Globus pallidus (tissue), 1 donor: ENCODE measurements at regions not wholly inside any gene's neighbourhood (a gene's known extent, or its start where the extent isn't known, plus 50 kb on each side); places are given as distances from the start of the nearest gene placed in this dataset.

Experiments used
- DNase-seq: peaks from one replicate; pipeline ENCODE4 v3.0.0-alpha.2; 2015; ENCODE audit warnings: low spot score

DNA sequence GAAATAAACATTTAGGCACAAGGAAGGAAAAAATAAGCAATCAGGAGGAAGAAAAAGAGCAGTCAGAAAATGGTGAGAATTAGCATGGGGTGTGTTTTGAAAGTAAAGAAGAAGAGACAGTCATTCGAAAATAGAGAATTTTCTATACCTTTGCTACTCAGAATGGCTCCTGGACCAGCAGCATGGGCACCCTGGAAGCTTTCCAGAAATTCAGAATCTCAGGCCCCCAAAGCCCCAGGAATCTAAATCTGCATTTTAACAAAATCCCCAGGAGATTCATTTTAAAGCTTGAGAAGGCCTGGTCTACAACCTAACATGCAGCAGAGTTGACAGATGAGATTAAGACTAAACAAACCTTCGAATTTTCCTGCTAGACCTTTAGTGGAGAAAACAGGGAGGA, 131.2 kb upstream of the HDAC9 start:
- DNase-seq, result no peak

DNA sequence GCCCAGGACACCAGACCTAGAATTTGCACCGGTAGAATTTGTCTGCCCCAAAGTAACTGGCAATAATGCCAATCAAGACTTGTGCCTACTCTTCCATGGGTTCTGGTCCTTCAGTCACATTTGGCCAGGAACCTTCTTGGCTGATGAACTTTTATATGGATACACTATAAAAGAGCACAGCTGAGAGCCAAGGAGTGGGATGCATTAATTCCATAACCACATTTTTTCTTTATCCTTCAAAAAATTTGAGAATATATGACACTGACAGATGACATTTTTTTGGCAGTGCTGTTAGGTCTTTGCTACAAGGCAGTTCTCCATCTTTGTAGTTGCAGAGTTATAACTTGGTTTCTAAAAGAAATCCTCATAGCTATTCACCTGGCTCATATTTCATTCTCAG, 129.2 kb upstream of the HDAC9 start:
- no peak for DNase-seq

- DNase-seq, result no peak
Observed at GRCh38 chr7:18369011-18369410, 126.5 kb upstream of the HDAC9 start.

DNA sequence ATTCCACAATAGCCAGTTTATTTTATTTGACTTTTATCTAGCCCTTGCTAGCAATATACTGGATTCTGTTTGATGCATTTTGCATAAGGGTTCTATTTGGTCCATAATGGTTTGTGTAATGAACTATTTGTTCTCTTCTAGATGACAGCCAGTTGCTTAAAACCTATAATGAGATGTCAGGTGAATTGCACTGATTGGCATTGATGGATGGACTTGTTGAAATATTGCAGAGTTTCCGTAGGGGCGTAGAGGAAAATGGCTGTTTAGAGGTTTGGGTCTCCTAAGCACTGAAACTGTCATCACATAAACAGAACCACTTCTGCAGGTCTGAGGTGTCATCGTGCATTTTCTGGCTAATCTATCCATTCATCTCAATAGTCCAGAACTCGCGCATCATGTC, 124.9 kb upstream of the HDAC9 start:
- no peak for DNase-seq

DNA sequence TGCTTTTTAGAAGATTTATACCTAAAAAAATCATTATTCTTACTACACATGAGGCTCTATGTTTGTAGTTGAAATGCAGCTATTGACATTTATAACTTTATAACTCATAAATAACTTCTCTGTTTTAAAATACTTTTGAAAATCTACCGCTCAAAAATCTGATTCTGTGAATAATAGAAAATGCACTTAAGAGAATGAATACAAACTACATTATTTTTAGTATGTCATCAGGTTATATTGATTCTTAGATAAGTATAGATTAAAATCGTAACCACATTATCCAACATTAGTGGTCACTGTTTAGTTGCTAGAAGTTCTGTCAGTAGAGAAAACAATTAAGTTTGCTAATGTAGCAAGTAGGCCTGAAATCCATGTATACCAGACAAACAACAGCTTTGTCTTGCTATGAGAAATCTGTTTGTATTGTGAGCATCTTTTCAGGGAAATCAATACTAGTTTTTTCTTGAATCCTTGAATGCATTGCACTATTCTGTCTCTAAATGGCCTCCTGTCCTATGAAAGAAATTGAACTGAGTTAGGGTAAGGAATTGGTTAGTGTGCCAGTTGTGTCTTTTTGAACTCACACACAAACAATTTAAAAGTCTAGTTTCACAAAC, 116.5 kb upstream of the HDAC9 start:
- DNase-seq, result no peak

DNA sequence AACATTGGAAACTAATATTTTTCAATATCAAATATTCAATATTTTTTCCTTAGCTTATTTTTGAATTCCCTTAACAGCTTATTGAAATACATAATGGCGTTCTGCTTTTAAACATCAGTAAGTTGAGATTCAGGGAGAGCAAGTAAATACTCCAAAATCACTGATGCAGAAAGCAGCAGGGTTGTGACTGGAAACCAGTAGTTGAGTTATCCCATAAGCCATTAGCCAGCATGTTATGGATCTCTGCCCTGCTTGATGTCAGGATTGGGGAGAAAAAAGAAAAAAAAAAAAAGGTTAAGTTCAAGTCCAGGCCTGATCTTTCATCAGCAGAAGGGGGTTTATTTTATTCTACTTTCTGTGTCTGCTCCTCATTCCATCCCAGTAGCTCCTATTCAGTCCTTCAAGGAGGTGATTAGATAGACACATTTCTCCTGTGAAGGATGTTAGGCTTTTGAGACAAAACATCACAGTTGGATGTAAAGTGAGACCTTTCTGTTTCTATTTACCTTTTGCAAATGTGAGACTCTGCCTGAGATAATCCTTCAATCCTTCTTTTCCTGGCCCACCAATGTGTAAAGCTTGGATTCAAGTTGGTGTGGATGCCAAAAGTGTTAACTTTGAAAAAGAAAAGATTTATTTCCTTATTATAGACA, 110.9 kb upstream of the HDAC9 start:
- no peak for DNase-seq

GRCh38 chr7:18386607-18387006, 108.9 kb upstream of the HDAC9 start:
- DNase-seq, result no peak

DNA sequence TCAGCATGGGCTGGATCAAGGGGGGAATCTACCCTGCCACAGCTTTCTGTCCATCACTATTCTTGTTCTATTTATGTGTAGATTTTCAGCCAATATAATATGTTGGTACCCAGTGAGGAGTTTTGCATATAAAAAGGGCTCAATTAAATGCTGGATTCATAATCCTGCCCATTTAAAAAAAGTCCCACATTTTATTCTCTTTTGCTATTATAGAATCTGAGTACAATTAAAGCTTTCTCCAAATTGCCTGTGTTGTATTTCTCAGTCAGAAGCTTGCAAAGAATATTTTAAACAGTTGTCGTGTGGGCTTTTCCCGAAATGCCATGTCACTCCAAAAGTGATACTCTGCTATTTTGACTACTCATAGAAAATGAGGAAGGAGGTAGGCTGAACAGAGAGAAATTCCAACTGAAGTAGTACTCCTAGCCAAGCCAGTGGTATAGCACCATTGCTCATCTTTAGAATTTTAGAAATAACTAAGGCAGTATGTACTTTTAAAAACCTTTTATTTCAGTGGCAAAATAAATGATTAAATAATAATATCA, 108.3 kb upstream of the HDAC9 start:
- no peak for DNase-seq

DNA sequence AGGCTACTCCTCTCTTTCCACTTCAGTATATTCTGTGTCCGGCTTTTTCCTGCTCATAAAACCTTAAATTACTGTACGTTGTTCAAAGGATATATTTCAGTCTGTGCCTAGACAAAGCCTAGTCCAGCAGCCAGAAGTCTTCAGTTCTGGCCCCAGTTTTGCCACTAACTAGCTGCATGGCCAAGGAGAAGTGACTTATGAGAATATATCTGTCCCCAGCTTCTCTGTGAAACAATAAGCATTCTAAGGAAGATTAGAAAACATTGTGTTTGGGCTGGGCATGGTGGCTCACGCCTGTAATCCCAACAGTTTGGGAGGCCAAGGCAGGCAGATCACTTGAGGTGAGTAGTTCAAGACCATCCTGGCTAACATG, 105.0 kb upstream of the HDAC9 start:
- DNase-seq, result no peak

- DNase-seq, result no peak
Observed at GRCh38 chr7:18393465-18394118, 102.0 kb upstream of the HDAC9 start.

- DNase-seq, result no peak
Observed at GRCh38 chr7:18395868-18396267, 99.7 kb upstream of the HDAC9 start.

- DNase-seq, result no peak
Observed at GRCh38 chr7:18396953-18397352, 98.6 kb upstream of the HDAC9 start.

GRCh38 chr7:18399436-18400235, 95.9 kb upstream of the HDAC9 start:
- no peak for DNase-seq

- DNase-seq, result no peak
Observed at GRCh38 chr7:18400275-18400674, 95.3 kb upstream of the HDAC9 start.

GRCh38 chr7:18400726-18401125, 94.8 kb upstream of the HDAC9 start:
- no peak for DNase-seq

- DNase-seq, result no peak
Observed at GRCh38 chr7:18401757-18402156, 93.8 kb upstream of the HDAC9 start.

GRCh38 chr7:18402488-18403183, 92.9 kb upstream of the HDAC9 start:
- no peak for DNase-seq

GRCh38 chr7:18405726-18406125, 89.8 kb upstream of the HDAC9 start:
- DNase-seq, result no peak

DNA sequence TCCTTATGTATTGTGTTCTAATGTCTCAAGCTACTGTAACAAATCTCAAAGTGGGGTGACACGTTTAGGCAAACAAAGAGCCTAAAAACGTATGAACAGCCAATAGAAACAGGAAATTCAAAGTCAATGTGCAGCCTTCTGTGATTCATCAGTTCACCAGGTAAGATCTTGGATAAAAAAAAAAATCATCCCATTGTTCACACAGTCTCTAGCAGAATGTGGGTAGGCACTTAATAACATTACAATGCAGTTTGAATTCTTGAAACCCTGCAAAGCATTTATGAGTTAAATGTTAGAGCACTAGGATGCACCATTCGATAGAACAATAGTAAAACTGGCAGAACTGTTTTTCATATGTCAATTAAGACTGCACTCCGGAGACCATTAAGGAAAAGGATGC, 88.2 kb upstream of the HDAC9 start:
- no peak for DNase-seq

GRCh38 chr7:18408461-18408860, 87.1 kb upstream of the HDAC9 start:
- DNase-seq, result no peak

DNA sequence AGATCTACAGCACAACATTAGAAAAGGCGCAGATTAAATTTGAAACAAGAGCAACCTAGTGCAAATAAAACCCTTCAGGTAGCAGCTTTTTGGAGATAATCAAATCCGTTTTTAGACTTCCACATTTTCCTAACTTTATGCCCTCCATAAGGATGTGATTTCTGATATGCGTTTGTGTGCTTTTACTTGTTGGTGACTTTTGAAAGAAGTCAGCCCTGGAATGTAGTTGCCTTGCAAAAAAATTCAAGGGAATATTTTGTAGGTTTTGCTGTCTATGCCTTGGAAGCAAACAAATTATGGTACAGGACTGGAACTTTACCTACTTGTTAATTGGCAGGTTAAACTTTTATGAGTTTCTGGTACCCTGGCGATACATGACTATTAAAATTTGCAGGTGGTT, 86.7 kb upstream of the HDAC9 start:
- no peak for DNase-seq

DNA sequence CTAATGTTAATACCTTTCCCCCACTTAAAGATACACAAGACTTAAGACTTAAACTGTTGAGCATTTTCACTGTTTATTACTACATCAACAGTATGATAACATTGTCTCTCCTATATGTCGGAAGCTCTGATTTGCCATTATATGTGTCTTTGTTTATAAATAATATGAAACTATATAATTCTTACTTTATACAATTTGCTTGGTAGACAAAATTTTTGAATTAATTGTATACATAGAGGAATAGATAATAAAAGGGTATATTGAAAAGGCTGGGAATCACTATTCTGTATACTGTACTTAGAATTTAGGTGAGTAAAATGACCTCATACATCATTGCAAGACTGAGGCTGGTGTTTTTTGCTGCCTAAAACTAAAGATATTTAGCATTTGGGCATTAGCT, 82.1 kb upstream of the HDAC9 start:
- DNase-seq, result no peak
